ENCODE measurements at regions not wholly inside any gene's neighbourhood (a gene's known extent, or its start where the extent isn't known, plus 50 kb on each side); places are given as distances from the start of the nearest gene placed in this dataset.

DNA sequence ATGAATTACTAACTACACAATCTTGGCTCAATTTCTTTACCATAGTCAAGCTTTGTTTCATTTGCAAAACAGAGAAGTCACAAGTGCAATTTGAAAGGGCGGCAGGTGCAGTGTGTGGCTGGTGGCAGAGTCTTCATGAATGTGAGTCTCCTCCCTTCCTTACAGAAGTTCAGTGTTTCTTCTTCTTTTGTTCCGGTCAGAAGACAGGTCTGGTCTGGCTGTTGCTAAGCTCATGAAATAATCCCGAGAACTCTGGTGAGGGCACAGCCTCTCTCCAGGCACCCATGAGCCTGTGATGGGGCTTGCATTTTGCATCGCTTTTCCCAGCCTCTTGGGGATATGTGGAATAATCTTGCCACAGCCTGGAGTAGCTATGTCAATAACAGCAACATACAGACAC, 824.8 kb upstream of the SALL3 start:
- no peak for DNase-seq
- intact Hi-C loops (cut with DNase I), result no loop called here

- intact Hi-C loops (cut with DNase I), result no loop called here
Observed at GRCh38 chr18:78156466-78156865, 823.2 kb upstream of the SALL3 start.

GRCh38 chr18:78158943-78159342, 820.7 kb upstream of the SALL3 start:
- intact Hi-C loops (cut with DNase I), result no loop called here
- DNase-seq, result no peak

More at GRCh38 chr18:78156466-78156865, 823.2 kb upstream of the SALL3 start:
- DNase-seq, result no peak

- intact Hi-C loops (cut with DNase I), result no loop called here
- no peak for DNase-seq
Observed at GRCh38 chr18:78159397-78159796, 820.2 kb upstream of the SALL3 start.

- intact Hi-C loops (cut with DNase I), result no loop called here
- DNase-seq, result no peak
Observed at GRCh38 chr18:78160961-78161656, 818.5 kb upstream of the SALL3 start.

GRCh38 chr18:78165525-78165924, 814.1 kb upstream of the SALL3 start:
- DNase-seq, result no peak
- intact Hi-C loops (cut with DNase I), result no loop called here

- intact Hi-C loops (cut with DNase I), result no loop called here
- DNase-seq, result no peak
Observed at GRCh38 chr18:78168526-78168925, 811.1 kb upstream of the SALL3 start.

DNA sequence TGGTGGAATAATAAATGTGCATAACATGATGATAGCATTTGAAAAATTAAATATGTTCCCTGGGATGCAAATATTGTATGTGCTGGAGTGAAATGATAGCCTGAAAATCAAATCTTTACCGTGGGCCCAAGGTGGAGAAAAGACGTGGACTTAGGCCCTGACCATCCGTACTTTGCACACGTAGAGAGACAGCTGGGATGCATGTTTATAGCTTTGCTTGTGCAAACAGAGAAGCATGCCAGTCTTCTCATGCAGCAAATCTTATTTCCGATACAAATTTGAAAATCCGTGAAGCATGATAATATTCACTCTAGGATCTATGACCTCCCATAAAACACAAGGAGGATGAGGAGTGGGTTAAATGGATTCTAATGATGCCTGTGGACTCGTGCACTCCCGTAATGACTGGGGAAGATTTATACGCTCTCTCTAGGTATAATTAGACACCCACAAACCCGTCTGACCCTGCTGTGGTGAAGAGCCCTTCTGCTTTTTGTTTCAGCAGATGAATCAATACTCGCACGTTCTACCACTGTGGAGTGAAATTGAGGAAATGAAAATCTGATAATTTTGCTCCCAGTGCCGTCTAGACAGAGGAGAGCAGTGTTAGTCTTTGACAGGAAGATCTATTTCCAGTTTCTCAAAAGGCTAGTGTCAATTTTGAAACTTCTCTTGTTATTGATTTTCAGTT, 810.3 kb upstream of the SALL3 start:
- DNase-seq, result no peak
- intact Hi-C loops (cut with DNase I), result no loop called here

GRCh38 chr18:78171954-78172353, 807.7 kb upstream of the SALL3 start:
- DNase-seq, result no peak
- intact Hi-C loops (cut with DNase I), result no loop called here

DNA sequence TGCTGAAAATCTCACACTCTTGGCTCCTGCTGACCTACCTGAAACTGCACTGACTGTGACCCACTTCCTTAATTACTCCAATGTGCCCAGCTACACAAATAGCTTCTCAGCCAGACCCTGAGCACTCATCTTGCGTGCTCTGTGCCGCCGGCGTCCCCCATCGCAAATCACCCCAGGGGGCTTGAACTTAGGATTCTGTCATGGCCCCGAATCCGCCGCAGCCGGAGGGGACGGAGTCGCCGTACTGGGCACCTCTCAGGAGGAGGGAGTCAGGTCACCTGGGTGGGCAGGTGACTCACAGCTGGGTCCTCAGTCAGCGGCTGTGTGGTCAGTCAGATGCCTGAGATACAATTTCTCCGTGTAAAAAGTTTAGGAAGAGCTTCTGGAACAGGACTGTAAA, 804.9 kb upstream of the SALL3 start:
- DNase-seq, result no peak
- intact Hi-C loops (cut with DNase I), result no loop called here

DNA sequence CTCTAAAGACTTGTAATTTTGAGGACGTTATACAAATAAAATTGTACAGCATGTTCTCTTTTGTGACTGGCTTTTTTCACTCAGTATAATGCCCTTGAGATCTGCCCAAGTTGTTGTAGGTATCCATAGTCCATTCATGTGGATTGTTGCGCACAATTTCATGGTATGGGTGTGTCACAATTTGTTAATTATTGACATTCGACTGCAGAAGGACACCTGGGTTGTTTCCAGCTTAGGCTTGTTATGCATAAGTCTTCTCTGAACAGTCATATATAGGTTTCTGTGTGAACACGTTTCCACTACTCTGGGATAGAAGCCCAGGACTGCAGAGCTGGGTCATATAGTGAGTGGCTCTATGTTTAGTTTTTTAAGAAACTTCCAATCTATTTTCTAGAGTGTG, 800.8 kb upstream of the SALL3 start:
- intact Hi-C loops (cut with DNase I), result no loop called here

GRCh38 chr18:78180741-78181140, 798.9 kb upstream of the SALL3 start:
- DNase-seq, result no peak
- intact Hi-C loops (cut with DNase I), result no loop called here

More for the DNA sequence above, 800.8 kb upstream of the SALL3 start:
- DNase-seq, result no peak

DNA sequence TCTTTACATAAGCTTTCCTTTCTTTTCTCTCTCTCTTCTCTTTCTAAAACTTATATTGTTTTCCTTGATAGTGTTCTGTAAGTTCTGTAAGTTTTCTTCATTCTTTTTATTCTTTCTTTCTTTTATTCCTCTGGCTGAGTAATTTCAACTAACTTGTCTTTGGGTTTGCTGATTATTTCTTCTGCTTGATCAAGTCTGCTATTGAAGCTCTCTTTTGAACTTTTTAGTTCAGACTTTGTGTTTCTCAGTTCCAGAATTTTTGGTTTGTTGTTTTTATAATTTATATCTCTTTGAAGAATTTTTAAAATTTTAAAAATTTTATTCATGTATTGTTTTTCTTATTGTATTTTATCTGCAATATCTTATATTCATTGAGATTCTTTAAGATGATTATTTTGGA, 795.8 kb upstream of the SALL3 start:
- intact Hi-C loops (cut with DNase I), result no loop called here

DNA sequence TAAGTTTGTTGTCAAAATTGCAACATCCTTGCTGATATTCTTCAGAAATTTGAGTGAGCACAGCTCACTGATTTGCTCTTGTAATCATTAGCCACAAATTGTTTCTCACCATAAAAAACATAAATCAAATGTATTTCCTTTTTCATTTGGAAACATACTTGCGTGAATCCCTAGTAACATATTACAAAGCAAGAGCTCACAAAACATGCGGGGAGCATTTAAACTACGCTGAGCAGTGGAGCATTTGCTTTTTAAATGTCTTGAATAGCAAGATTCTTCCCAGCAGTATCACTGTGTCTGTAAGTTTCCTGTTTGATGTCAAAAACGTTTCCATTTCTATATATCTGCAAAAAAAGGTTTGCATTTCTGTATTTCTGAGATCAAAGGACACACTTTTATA, 788.3 kb upstream of the SALL3 start:
- intact Hi-C loops (cut with DNase I), result no loop called here
- no peak for DNase-seq

More for the DNA sequence above, 795.8 kb upstream of the SALL3 start:
- no peak for DNase-seq

GRCh38 chr18:78192054-78192453, 787.6 kb upstream of the SALL3 start:
- peak in 3 of 10 donors; percentile 26 to 87 (median 26) for DNase-seq
- intact Hi-C loops (cut with DNase I), result no loop called here

DNA sequence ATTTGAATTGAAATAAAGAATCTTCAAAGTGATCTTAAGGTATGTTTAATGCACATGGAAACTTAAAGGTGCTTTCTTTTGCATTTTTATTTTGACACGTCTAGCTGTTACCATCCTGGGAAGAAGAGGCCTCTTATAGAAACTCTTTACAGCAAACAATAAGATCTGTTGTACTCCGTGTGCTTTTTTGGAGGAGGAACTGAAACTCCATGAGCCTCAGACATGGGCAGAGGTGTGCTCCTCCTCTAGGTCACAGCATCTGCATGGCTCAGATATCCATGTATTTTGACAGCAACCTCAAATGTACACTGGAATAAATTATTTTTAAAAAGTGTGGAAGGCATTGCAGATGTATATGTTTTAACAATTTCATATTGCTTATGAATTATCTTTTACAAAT, 783.3 kb upstream of the SALL3 start:
- intact Hi-C loops (cut with DNase I), result no loop called here
- no peak for DNase-seq

GRCh38 chr18:78199002-78199401, 780.6 kb upstream of the SALL3 start:
- intact Hi-C loops (cut with DNase I), result no loop called here
- no peak for DNase-seq

- DNase-seq, result no peak
- intact Hi-C loops (cut with DNase I), result no loop called here
Observed at GRCh38 chr18:78199611-78200010, 780.0 kb upstream of the SALL3 start.

DNA sequence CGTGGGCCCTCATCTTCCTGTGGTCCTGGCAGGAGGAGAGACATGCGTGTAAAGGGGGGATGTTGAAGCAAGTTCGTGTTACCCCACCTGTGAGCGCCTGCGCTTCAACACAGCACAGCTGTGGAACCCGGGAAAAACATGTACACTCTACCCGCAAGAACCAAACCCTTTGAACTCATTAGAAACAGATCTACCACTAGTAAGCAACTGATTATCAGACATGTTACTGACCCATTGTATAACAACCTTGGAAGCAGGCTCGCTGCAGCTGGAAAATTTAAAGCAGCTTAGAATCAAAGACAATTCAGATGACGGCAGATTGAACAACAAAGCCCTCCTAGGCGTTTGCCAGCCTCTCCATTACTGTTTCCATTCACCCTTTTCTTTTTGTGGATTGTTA, 771.7 kb upstream of the SALL3 start:
- DNase-seq, result no peak
- intact Hi-C loops (cut with DNase I), result no loop called here

GRCh38 chr18:78208461-78208860, 771.2 kb upstream of the SALL3 start:
- DNase-seq, result no peak
- intact Hi-C loops (cut with DNase I), result no loop called here

DNA sequence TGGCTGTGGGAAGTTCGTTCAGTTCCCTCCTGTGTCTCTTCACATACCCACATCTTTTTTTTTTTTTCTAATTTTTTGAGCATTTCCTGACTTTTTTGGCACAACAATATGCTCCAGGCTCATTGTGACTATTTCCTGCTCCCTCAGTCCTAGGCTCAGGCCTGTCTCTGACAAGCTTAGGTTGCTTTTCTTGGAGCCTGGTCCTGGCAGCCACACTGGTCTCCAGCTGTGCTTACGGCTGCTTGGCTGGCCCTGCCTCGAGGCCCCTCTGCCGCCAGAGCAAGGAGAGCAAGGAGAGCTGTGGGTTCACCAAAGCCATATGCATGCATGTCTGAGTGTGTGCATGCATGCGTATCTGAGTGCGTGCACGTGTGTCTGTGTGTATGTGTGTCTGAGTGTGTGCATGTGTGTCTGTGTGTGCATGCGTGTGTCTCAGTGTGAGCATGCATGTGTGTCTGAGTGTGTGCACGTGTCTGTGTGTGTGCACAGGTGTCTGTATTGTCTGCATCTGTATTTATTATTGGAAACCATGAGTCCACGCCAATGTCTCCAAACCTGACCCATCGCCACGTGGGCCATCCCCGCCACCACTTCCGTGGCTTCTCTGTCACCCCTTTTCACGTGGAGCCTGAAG, 766.1 kb upstream of the SALL3 start:
- DNase-seq, result no peak
- intact Hi-C loops (cut with DNase I), result no loop called here

DNA sequence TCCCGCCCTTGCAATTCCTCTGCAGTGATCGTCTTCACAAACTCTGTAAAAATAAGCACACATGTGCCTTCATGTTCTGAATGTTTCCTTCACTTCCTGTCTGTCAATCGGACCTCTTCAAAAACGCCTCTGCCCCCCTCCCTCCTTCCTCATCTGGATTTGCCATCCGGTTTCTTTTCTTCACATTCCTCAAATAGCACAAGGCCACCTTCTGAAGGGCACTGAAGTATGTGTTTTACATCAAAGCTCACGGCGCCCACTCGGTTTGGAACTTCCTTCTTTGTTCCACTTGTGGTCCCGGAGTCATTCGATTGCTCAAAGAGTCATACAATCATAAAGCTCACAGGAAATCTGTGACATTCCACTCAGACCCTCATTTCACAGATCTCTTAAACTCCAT, 758.1 kb upstream of the SALL3 start:
- DNase-seq, result no peak

More for the DNA sequence above, 758.1 kb upstream of the SALL3 start:
- intact Hi-C loops (cut with DNase I), result no loop called here

Data from posterior cingulate gyrus (tissue), 11 donors.